Aorta (tissue), 5 donors: ENCODE measurements at regions not wholly inside any gene's neighbourhood (a gene's known extent, or its start where the extent isn't known, plus 50 kb on each side); places are given as distances from the start of the nearest gene placed in this dataset.

Source experiments
- ATAC-seq: fragments of 200-7000 bp; cut with Tn5 transposase; one replicate; pipeline ENCODE4 v1.9.1; 2022; ENCODE audit warnings: moderate library complexity; ENCODE audit not compliant: low FRiP score
- DNase-seq, 2 donors: peaks; one replicate each; pipeline ENCODE4 v3.0.0-alpha.2; 2020
- H3K27ac ChIP-seq, 2 donors: one replicate each; pipeline ENCODE4 v1.5.1; 2013; ENCODE audit warnings: low read length in 2 of 2, mild to moderate bottlenecking in 2 of 2, moderate library complexity in 2 of 2, control low read depth in 1 of 2, inconsistent platforms in 1 of 2, low read depth in 1 of 2
- H3K27me3 ChIP-seq, 2 donors: one replicate each; pipeline ENCODE4 v1.6.1; 2013; ENCODE audit warnings: control low read depth in 1 of 2, low read length in 1 of 2, mild to moderate bottlenecking in 1 of 2, moderate library complexity in 1 of 2; ENCODE audit not compliant: insufficient read depth in 2 of 2, control insufficient read depth in 1 of 2
- H3K36me3 ChIP-seq, 2 donors: one replicate each; pipeline ENCODE4 v1.6.1; 2013; ENCODE audit warnings: control low read depth in 1 of 2, low read length in 1 of 2, mild to moderate bottlenecking in 1 of 2; ENCODE audit not compliant: insufficient read depth in 2 of 2, control insufficient read depth in 1 of 2
- H3K4me1 ChIP-seq, 2 donors: one replicate each; pipeline ENCODE4 v1.6.1; 2013; ENCODE audit warnings: low read length in 2 of 2, control low read depth in 1 of 2, mild to moderate bottlenecking in 1 of 2, moderate library complexity in 1 of 2; ENCODE audit not compliant: insufficient read depth in 2 of 2, control insufficient read depth in 1 of 2
- H3K4me3 ChIP-seq, 2 donors: one replicate each; pipeline ENCODE4 v1.5.1; 2013; ENCODE audit warnings: low read length in 2 of 2, control low read depth in 1 of 2, mild to moderate bottlenecking in 1 of 2
- H3K9me3 ChIP-seq: one replicate; pipeline ENCODE4 v1.6.1; 2013; ENCODE audit warnings: mild to moderate bottlenecking, low read length; ENCODE audit not compliant: control insufficient read depth
- WGBS, 2 donors: extraction: QIAGEN DNeasy Blood & Tissue Kit; methylation state at CpG; one replicate each; pipeline ENCODE4 v1.1.7; 2013; 5-methylcytosine and 5-hydroxymethylcytosine counted together
- intact Hi-C, 2 donors: fragments of 100-400 bp; cut with DNase I; formaldehyde crosslinking; loops; one replicate each; pipeline versions ENCODE4 v1.14.2 to v1.15.0; 2022
- donor health status: healthy with polysubstance abuse.
- donor health status: Bipolar disorder and iron deficiency.
- donor health status: DM: no; HTN: no; CAD: no.
- donor health status: DM: no; HTN: no; CAD: no.
- donor health status: DM: yes; HTN: yes; CAD: no.

DNA sequence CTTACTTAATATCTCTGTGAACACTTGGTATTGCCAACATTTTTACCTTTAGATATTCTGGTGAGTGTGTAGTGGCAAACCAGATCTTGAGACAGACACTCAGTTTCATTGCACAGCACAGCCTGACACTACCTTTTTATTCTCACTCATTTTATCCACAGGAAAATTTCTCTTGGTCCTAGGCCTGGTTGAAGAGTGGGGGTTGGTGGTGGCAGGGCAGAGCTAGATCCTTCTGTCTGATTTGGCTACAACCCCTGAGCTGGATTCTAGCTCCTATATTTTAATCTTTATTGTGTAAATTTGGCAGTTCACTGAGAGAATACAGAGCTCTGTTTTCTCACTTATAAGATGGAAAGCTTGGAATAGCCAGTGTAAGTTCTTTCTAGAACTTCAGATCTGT, 396.9 kb downstream of the LRIG3 start:
- intact Hi-C loops: no loop called here

GRCh38 chr12:58528271-58528670, 392.0 kb downstream of the LRIG3 start:
- 0% methylated on average over 1 of the region's 1 CpG for WGBS, 2 donors
- DNase-seq (no peak), ATAC-seq (no peak)
- H3K9me3 ChIP-seq: no peaks in the 10 kb centered on the region
- H3K27me3 ChIP-seq: no peaks in the 10 kb centered on the region
- intact Hi-C loops: no loop called here
- no peak overlapping the region for H3K27ac ChIP-seq
- H3K36me3 ChIP-seq: peaks cover 0 to 3% of the 10 kb centered on the region in 2 donors
- no peak overlapping the region for H3K4me3 ChIP-seq
- H3K4me1 ChIP-seq: peaks cover 0 to 2% of the 10 kb centered on the region in 2 donors

More for the DNA sequence above, 396.9 kb downstream of the LRIG3 start:
- Histone ChIP-seq H3K9me3 (no peaks in the 10 kb centered on the region), H3K27me3 (no peaks in the 10 kb centered on the region), H3K27ac (no peak overlapping the region), H3K4me1 (no peaks in the 10 kb centered on the region), H3K36me3 (peaks cover 0 to 3% of the 10 kb centered on the region in 2 donors), H3K4me3 (no peak overlapping the region)
- DNase-seq (no peak), ATAC-seq (no peak)

DNA sequence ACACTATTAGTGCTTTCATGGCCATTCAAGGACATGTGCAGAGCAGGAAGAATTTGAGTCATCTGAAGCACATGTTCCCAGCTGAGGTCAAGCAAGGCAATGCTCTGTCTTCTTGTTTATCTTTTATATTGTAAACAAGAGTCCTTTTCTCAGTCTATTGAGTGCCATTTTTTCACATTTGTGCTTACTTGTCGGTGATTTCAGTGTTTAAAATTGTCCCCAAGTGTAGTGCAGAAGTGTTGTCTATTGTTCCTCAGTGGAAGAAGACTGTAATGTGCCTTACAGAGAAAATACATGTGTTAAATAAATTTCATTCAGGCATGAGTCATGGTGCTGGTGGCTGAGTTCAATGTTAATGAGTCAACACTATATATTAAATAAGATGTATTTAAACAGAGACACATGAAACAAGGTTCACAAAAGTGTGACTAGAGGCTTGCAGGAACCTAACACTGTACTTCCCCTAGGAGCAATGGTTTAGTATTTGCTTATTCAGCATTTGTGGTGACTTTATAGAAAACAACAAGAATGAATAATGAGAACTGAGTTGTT, 391.1 kb downstream of the LRIG3 start:
- Histone ChIP-seq H3K27ac (no peak overlapping the region), H3K36me3 (peaks cover 0 to 3% of the 10 kb centered on the region in 2 donors), H3K27me3 (no peaks in the 10 kb centered on the region), H3K4me1 (peaks cover 0 to 2% of the 10 kb centered on the region in 2 donors), H3K4me3 (no peak overlapping the region), H3K9me3 (no peaks in the 10 kb centered on the region)
- ATAC-seq (no peak), DNase-seq (no peak)
- WGBS, 2 donors: 48 to 58% methylated on average over 1 of the region's 1 CpG
- intact Hi-C loops: no loop called here

- Histone ChIP-seq H3K36me3 (peaks cover 0 to 3% of the 10 kb centered on the region in 2 donors), H3K4me1 (peaks cover 0 to 2% of the 10 kb centered on the region in 2 donors), H3K9me3 (no peaks in the 10 kb centered on the region), H3K4me3 (no peak overlapping the region), H3K27ac (no peak overlapping the region), H3K27me3 (no peaks in the 10 kb centered on the region)
- DNase-seq (no peak), ATAC-seq (peak; percentile 54)
- intact Hi-C loops: loop anchor here in 1 of 2 donors (5.0 to 10.0 kb wide), 2 partner anchors 108 to 555 kb away; no protein-coding TSS in a partner anchor
- 16 to 25% methylated on average over 6 of the region's 6 CpGs for WGBS, 2 donors
These were observed 390.2 kb downstream of the LRIG3 start for GRCh38 chr12:58529897-58530741.

DNA sequence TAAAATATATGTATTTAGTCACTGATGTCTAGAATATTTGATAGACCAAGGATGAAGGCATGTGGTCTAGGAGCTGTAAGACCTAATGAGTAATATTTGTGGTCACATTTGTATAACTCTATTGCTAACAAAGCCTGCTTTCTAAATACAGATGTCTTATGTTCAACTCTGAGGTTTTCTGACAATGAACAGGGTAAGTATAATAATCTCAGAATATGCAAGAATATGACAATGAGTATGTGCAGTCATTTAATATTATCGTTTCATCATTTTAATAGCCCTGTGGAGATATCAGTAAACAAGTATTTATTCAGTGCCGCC, 389.6 kb downstream of the LRIG3 start:
- 93 to 96% methylated on average over 2 of the region's 2 CpGs for WGBS, 2 donors
- no peak overlapping the region for H3K27ac ChIP-seq

DNA sequence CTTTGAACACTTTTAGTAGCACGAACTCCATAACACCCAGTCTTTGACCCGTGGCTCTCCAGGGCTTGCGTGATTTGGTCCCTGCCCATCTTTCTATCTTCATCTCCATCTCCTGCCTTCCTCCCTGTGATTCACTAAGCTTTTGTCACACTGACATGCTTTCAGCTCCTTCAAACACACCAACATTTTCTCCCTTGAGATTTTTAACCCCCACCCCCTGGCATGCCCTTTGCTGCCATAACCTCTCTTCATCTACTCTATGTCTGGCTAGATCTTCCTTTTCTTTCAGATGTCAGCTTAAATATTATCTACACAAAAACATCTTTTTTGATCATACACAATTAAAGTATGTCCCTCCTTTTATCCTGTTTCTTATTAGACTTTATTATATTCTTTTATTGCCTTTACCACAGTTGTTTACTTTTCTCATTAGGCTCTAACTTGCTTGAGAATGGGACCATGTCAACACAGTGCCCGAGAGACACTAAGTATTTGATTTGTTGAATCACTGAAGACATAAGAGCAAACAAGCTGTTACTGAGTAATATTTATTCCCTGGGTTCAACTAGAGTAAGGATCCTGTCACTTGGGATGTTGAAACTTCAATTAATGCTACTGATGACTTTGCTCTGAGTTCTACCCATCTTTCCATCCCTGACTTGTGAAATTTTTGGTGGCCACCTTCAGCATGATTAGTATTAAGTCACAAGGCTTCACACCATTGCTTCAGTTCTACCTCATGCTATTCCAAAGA, 387.3 kb downstream of the LRIG3 start:
- ATAC-seq (no peak), DNase-seq (no peak)
- peaks cover 0 to 6% of the 10 kb centered on the region in 2 donors for H3K4me1 ChIP-seq
- H3K4me3 ChIP-seq: no peak overlapping the region
- H3K9me3 ChIP-seq: no peaks in the 10 kb centered on the region
- 95 to 96% methylated on average over 4 of the region's 4 CpGs for WGBS, 2 donors
- no peak overlapping the region for H3K27ac ChIP-seq
- no peaks in the 10 kb centered on the region for H3K27me3 ChIP-seq
- no peaks in the 10 kb centered on the region for H3K36me3 ChIP-seq
- intact Hi-C loops: loop anchor here in 1 of 2 donors (5.0 to 10.0 kb wide), 2 partner anchors 111 to 552 kb away; no protein-coding TSS in a partner anchor

More for the DNA sequence above, 389.6 kb downstream of the LRIG3 start:
- Histone ChIP-seq H3K4me1 (peaks cover 0 to 2% of the 10 kb centered on the region in 2 donors), H3K36me3 (no peaks in the 10 kb centered on the region), H3K27me3 (no peaks in the 10 kb centered on the region), H3K4me3 (no peak overlapping the region), H3K9me3 (no peaks in the 10 kb centered on the region)
- intact Hi-C loops: loop anchor here in 1 of 2 donors (5.0 to 10.0 kb wide), 2 partner anchors 108 to 554 kb away; no protein-coding TSS in a partner anchor
- DNase-seq (no peak), ATAC-seq (no peak)

GRCh38 chr12:58533652-58534051, 386.7 kb downstream of the LRIG3 start:
- intact Hi-C loops: loop anchor here in 1 of 2 donors (5.0 to 10.0 kb wide), 2 partner anchors 111 to 551 kb away; no protein-coding TSS in a partner anchor
- WGBS, 2 donors: 81 to 86% methylated on average over 1 of the region's 1 CpG
- no peak overlapping the region for H3K27ac ChIP-seq
- no peak for DNase-seq
- ATAC-seq: no peak
- no peak overlapping the region for H3K4me3 ChIP-seq
- peaks cover 0 to 4% of the 10 kb centered on the region in 2 donors for H3K4me1 ChIP-seq
- H3K27me3 ChIP-seq: no peaks in the 10 kb centered on the region
- H3K36me3 ChIP-seq: no peaks in the 10 kb centered on the region
- H3K9me3 ChIP-seq: no peaks in the 10 kb centered on the region

- DNase-seq (no peak), ATAC-seq (no peak)
- H3K27ac ChIP-seq: no peak overlapping the region
- no peaks in the 10 kb centered on the region for H3K36me3 ChIP-seq
- intact Hi-C loops: loop anchor here (5.0 to 10.0 kb wide), 4 partner anchors 120 to 550 kb away; no protein-coding TSS in a partner anchor
- no peaks in the 10 kb centered on the region for H3K27me3 ChIP-seq
- 26% methylated on average over 5 of the region's 5 CpGs for WGBS, 2 donors
- H3K4me3 ChIP-seq: no peak overlapping the region
- peaks cover 0 to 3% of the 10 kb centered on the region in 2 donors for H3K4me1 ChIP-seq
- no peaks in the 10 kb centered on the region for H3K9me3 ChIP-seq
These were observed 383.0 kb downstream of the LRIG3 start for GRCh38 chr12:58537278-58537677.
